ENCODE measurements at regions not wholly inside any gene's neighbourhood (a gene's known extent, or its start where the extent isn't known, plus 50 kb on each side); places are given as distances from the start of the nearest gene placed in this dataset.

- Mint-ChIP-seq H3K27me3 (no peaks in the 10 kb centered on the region), H3K4me1 (ENCODE audit: low read depth) (no peaks in the 10 kb centered on the region), H3K4me3 (ENCODE audit: low read depth) (no peak overlapping the region), H3K36me3 (ENCODE audit: insufficient read depth) (no peaks in the 10 kb centered on the region), H3K27ac (no peak overlapping the region), H3K9me3 (ENCODE audit: low read depth) (no peaks in the 10 kb centered on the region)
- TF ChIP-seq CTCF (IDR thresholded peaks at IDR 0.05; ENCODE audit: unreplicated experiment) = no peak
- DNase-seq (ENCODE audit: low spot score, unreplicated experiment) = no peak
These were observed 705.3 kb downstream of the SOCS6 start for GRCh38 chr18:70994116-70994515.

- peaks cover 13% of the 10 kb centered on the region for H3K9me3 Mint-ChIP-seq (ENCODE audit: low read depth)
- no peak overlapping the region for H3K4me3 Mint-ChIP-seq (ENCODE audit: low read depth)
- no peak for TF ChIP-seq CTCF (IDR thresholded peaks at IDR 0.05; ENCODE audit: unreplicated experiment)
- DNase-seq (ENCODE audit: low spot score, unreplicated experiment) = no peak
- no peaks in the 10 kb centered on the region for H3K36me3 Mint-ChIP-seq (ENCODE audit: insufficient read depth)
- no peak overlapping the region for H3K27ac Mint-ChIP-seq
- H3K27me3 Mint-ChIP-seq = no peaks in the 10 kb centered on the region
- no peaks in the 10 kb centered on the region for H3K4me1 Mint-ChIP-seq (ENCODE audit: low read depth)
These were observed 702.7 kb downstream of the SOCS6 start for GRCh38 chr18:70991577-70991976.

- DNase-seq (ENCODE audit: low spot score, unreplicated experiment) = no peak
- no peak overlapping the region for H3K27ac Mint-ChIP-seq
- no peaks in the 10 kb centered on the region for H3K27me3 Mint-ChIP-seq
- H3K4me3 Mint-ChIP-seq (ENCODE audit: low read depth) = no peak overlapping the region
- no peak for TF ChIP-seq CTCF (IDR thresholded peaks at IDR 0.05; ENCODE audit: unreplicated experiment)
- no peaks in the 10 kb centered on the region for H3K4me1 Mint-ChIP-seq (ENCODE audit: low read depth)
- H3K36me3 Mint-ChIP-seq (ENCODE audit: insufficient read depth) = peaks cover 4% of the 10 kb centered on the region
- H3K9me3 Mint-ChIP-seq (ENCODE audit: low read depth) = peaks cover 33% of the 10 kb centered on the region
These were observed 697.1 kb downstream of the SOCS6 start for GRCh38 chr18:70985948-70986347.

GRCh38 chr18:70982292-70982691 lies 693.4 kb downstream of the SOCS6 start:
- H3K36me3 Mint-ChIP-seq (ENCODE audit: insufficient read depth) = peaks cover 4% of the 10 kb centered on the region
- no peak overlapping the region for H3K4me3 Mint-ChIP-seq (ENCODE audit: low read depth)

GRCh38 chr18:70981400-70982140 lies 692.7 kb downstream of the SOCS6 start:
- H3K4me3 Mint-ChIP-seq (ENCODE audit: low read depth) = no peak overlapping the region
- no peak for TF ChIP-seq CTCF (IDR thresholded peaks at IDR 0.05; ENCODE audit: unreplicated experiment)
- H3K27ac Mint-ChIP-seq = no peak overlapping the region
- H3K4me1 Mint-ChIP-seq (ENCODE audit: low read depth) = no peaks in the 10 kb centered on the region
- peaks cover 22% of the 10 kb centered on the region for H3K9me3 Mint-ChIP-seq (ENCODE audit: low read depth)
- DNase-seq (ENCODE audit: low spot score, unreplicated experiment) = no peak
- H3K36me3 Mint-ChIP-seq (ENCODE audit: insufficient read depth) = peaks cover 4% of the 10 kb centered on the region
- H3K27me3 Mint-ChIP-seq = no peaks in the 10 kb centered on the region

More at GRCh38 chr18:70982292-70982691, 693.4 kb downstream of the SOCS6 start:
- DNase-seq (ENCODE audit: low spot score, unreplicated experiment) = no peak
- Mint-ChIP-seq H3K27ac (no peak overlapping the region), H3K27me3 (no peaks in the 10 kb centered on the region), H3K4me1 (ENCODE audit: low read depth) (no peaks in the 10 kb centered on the region), H3K9me3 (ENCODE audit: low read depth) (peaks cover 29% of the 10 kb centered on the region)
- no peak for TF ChIP-seq CTCF (IDR thresholded peaks at IDR 0.05; ENCODE audit: unreplicated experiment)
